GM23338 (cell line): ENCODE measurements at regions not wholly inside any gene's neighbourhood (a gene's known extent, or its start where the extent isn't known, plus 50 kb on each side); places are given as distances from the start of the nearest gene placed in this dataset.

Source experiments
- CREB1 ChIP-seq: fragments of 250-450 bp; sonication (Bioruptor Pico); IDR thresholded peaks from 2 replicates; pipeline ENCODE4 v1.5.0; 2020; ENCODE audit warnings: low read depth, mild to moderate bottlenecking, moderate library complexity
- ETS1 ChIP-seq: IDR thresholded peaks from 2 replicates; pipeline ENCODE4 v1.6.1; 2016; ENCODE audit warnings: antibody characterized with exemption
- EZH2 ChIP-seq: fragments of 200-600 bp; sonication (generic); IDR thresholded peaks from one replicate; pipeline ENCODE4 v1.8.0; 2017; ENCODE audit warnings: antibody characterized with exemption, mild to moderate bottlenecking, low read depth; ENCODE audit not compliant: unreplicated experiment
- POLR2AphosphoS5 ChIP-seq: IDR thresholded peaks from 2 replicates; pipeline ENCODE4 v1.6.1; 2016; ENCODE audit warnings: antibody characterized with exemption, low read depth
- REST ChIP-seq: IDR thresholded peaks from one replicate; pipeline ENCODE4 v1.6.1; 2018; ENCODE audit warnings: antibody characterized with exemption; ENCODE audit not compliant: unreplicated experiment
- STAT1 ChIP-seq: IDR thresholded peaks from one replicate; pipeline ENCODE4 v1.6.1; 2016; ENCODE audit warnings: antibody characterized with exemption; ENCODE audit not compliant: unreplicated experiment
- TF ChIP-seq, protein P1 (sequence below), 2 experiments: fragments of 200-600 bp in 1 of 2; sonication (generic) in 1 of 2; conservative IDR thresholded peaks; 2 replicates each; pipeline versions ENCODE4 v1.5.1 to v1.6.1; 2016 to 2017; ENCODE audit warnings: antibody characterized with exemption in 2 of 2, low read depth in 2 of 2, mild to moderate bottlenecking in 2 of 2, moderate library complexity in 1 of 2

DNA sequence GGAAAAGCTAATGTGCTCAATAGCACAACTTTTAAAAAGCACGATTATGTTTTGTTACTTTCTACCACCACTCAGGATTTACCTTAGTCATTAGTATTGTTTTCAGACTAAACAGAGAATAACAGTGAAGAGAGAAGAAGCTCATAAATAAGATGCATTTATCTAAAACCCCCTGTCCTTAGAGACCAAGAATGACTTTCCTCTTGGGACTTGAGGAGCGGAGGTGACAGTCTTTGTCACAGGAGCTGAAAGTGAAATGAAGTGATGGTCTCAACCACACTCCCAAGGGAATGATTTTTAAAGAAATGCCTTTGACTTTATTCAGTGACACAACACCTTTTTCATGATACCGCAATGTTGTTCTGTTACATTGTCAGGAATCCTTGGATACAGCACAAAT is 190.6 kb upstream of the NBEA start:
- TF ChIP-seq, protein P1, sequence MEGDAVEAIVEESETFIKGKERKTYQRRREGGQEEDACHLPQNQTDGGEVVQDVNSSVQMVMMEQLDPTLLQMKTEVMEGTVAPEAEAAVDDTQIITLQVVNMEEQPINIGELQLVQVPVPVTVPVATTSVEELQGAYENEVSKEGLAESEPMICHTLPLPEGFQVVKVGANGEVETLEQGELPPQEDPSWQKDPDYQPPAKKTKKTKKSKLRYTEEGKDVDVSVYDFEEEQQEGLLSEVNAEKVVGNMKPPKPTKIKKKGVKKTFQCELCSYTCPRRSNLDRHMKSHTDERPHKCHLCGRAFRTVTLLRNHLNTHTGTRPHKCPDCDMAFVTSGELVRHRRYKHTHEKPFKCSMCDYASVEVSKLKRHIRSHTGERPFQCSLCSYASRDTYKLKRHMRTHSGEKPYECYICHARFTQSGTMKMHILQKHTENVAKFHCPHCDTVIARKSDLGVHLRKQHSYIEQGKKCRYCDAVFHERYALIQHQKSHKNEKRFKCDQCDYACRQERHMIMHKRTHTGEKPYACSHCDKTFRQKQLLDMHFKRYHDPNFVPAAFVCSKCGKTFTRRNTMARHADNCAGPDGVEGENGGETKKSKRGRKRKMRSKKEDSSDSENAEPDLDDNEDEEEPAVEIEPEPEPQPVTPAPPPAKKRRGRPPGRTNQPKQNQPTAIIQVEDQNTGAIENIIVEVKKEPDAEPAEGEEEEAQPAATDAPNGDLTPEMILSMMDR (conservative IDR thresholded peaks at IDR 0.05; ENCODE audit: low read depth in 2 of 2), result no peak
- TF ChIP-seq POLR2AphosphoS5 (no peak), EZH2 (no peak), CREB1 (CRISPR knock-in tag) (no peak), REST (no peak), ETS1 (no peak), STAT1 (no peak)
